Cardiac septum (tissue), 1 donor: ENCODE measurements at regions not wholly inside any gene's neighbourhood (a gene's known extent, or its start where the extent isn't known, plus 50 kb on each side); places are given as distances from the start of the nearest gene placed in this dataset.

Source experiments
- DNase-seq: peaks from one replicate; pipeline ENCODE4 v3.0.0-alpha.2; 2020; ENCODE audit warnings: low spot score
- intact Hi-C: fragments of 100-400 bp; cut with DNase I; formaldehyde crosslinking; loops from one replicate; pipeline ENCODE4 v1.14.0; 2022
- donor health status: DM: no; HTN: no; CAD: no.

DNA sequence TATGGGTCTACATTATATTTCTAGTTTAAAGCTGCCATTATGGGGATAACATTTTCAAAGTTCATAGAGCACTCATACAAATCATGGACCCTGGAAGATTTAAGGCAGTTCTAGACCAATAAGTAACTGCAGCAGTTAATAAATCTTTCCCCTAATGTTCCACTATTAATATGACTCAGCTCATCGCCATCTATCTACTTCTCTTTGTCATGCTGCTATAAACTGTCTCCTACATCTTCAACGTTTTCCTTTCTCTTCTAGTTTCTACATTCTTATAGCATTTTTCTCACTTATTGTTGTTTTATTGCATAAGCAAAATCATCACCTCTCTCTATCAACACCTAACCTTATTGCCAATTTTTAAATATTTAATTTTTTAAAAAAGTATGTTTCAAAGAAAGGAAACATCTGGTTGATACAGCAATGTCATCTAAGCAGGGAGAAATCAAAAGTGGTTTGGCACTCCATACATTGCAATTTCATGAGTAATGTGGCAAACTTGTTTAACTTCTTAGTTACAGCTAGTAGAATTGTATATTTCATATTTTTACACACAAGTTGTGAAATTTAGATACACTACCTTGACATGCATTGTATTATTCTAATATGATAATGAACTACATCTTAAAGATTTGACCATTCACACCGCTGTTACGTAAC, 1500.4 kb upstream of the MIR17HG start:
- intact Hi-C loops = no loop called here

DNA sequence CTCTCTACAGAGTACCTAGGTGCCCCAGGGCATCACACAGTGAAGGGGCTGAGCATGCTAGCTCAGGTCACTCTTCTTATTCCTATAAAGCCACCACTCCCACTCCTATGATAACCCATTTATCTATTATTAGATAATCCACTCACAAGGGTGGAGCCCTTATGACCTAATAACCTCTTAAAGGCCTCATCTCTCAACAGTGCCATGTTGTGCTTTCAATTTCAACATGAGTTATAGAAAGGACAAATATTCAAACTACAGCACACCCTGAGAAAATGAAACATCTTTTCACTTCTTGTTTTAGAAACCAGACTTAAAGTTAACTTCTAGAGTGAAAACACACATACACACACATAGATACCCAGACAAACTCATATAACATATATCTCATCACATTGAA, 1494.9 kb upstream of the MIR17HG start:
- intact Hi-C loops = no loop called here
- no peak for DNase-seq

More for the DNA sequence above, 1500.4 kb upstream of the MIR17HG start:
- no peak for DNase-seq

DNA sequence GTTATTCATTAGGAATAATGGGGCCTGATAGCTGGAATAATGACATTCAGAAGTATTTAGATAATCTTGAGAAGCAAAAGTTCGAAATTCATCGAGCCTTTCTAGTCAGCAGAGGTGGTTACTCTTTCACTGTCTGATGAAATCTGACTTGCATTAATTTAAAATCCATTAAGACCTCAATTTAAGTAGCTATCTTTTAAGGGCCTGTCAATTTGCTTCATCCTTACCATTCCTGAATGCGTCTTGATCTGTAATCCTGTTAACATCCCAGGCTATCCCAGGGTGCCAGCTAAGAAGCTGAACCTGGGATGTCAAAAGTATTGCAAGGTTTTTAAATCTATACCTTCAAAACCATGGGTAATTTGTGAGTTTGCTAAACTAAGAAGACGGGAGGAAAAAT, 1491.0 kb upstream of the MIR17HG start:
- intact Hi-C loops = no loop called here
- DNase-seq = no peak

DNA sequence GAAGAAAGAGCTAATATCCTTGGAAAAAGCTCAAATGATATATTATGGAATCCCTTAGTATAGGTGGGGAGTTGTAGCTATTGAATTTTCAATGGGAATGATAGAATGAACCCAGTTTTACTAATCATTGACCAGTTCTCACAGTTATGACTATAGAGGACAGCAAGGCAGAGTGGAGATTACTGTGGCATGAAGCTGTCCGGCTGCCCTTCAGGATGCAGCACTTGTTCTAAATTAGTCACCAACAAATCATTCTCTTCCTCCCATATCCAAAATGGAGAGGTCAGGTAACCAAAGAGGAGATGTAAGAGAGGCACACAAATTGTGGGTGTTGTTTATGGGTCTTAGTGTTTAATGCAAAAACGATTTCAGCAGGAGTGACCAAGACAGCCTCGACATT, 1490.0 kb upstream of the MIR17HG start:
- DNase-seq = no peak
- intact Hi-C loops = no loop called here

DNA sequence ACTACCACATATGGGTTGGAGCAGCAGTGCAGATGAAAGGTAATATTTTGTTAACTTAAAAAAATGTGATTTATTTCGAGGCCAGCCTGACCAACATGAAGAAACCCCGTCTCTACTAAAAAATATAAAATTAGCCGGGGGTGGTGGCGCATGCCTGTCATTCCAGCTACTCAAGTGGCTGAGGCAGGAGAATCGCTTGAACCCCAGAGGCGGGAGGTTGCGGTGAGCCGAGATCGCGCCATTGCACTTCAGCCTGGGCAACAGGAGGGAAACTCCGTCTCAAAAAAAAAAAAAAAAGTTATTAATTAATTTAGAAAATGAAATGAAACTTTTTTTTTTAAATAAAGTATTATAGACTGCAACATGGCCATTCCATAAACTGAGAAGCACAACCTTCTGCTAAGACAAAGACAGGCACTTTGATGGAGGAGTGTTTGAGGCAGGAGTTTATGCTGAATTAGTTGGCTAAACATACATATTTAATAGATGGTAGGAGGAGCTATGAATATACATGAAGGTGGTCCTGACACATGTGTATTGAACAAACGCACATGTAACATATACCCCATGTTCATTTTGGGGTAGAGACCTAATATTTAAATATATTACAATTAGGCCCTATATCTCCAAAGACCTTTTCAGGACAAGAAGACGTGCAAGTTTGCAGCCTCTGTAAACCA, 1485.3 kb upstream of the MIR17HG start:
- DNase-seq = no peak
- intact Hi-C loops = no loop called here

DNA sequence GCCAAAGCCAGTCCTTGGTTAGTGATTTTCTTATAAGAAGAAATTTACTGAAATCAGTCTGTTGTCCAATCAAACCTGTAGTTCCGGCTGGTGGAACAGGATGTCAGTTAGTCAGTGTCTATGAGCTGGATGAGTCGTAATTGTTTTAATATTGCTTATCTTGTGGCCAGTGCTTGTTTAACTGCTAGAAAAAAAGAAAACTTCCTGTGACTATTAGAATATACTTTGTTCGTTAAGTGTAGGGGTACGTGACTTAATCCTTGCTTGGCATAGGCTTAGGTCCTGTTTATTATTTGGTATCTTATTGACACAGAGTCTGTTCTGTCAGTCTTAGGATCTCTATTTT, 1484.8 kb upstream of the MIR17HG start:
- intact Hi-C loops = no loop called here
- no peak for DNase-seq

DNA sequence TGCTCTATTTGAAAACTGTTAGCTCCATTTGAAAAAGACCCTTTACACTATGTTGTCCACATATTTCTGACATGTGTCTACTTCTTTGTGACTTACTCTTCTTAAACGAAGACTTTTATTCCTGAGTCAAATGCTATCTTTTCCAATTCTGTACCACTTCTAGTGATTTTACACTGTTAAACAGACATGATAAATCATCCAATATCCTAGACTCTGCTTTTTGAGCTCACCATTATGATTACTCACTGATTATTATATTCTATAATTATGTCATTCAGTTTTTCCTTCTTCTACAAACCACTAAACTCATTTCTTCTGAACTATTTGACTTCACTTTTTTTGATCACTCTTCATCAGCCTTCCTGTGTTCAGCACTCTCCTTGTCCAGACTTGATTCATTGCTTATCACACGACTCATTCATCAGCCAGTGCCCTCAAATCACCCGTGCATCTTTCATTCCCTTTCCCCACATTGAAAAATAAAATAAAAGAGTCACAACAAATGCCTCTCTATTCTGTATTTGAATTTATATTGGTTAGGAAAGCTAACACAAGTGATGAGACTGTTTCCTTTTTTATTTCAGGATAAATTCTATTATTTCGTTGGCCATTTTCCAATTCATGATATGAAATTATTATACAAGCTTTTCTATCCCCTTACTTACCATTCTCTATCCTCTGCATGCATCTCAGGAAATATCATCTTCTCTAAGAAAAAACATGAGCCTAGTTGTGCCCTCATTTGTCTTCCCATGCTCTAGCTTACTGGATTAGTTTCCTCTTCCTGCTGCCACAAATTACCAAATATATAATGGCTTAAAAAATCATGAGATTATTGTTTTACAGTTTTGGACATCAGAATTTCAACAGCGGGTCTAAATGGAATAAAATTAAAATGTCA, 1482.1 kb upstream of the MIR17HG start:
- DNase-seq = no peak

DNA sequence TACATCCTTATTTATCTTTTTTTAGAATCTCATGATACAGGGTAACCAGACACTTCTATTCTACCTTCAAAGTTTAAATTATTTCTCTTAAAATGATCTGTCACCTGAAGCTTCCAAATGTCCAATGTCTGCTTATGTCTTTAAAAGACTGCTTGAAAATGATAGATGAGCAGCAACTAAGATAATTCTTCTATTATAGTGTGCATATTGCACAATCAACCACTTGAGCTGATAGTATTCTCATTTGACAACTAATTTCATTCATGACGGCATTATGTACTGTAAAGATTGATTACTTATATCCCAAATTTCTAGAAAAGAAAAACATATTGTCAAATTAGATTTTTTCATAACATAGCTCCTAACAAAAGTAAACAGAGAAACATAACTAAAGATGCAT, 1478.2 kb upstream of the MIR17HG start:
- intact Hi-C loops = no loop called here

More for the DNA sequence above, 1482.1 kb upstream of the MIR17HG start:
- intact Hi-C loops = no loop called here

DNA sequence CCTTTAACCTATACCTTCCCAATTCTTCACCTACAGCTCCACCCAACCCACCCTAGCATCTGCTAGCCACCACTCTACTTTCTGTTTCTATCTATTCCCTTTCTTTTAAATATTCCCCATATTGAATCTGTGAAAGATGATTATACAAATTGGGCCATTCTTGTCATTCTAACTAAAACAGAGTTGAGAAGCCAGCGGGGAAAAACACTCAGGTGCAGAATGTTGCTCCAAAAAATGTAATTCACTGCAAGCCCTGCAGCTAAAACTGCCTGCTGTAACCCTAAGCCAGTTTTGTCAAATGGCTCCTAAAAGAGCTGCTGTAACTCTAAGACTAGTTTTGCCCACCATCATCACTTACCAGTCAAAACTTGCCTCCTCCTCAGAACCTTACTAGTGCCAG, 1468.6 kb upstream of the MIR17HG start:
- intact Hi-C loops = no loop called here
- no peak for DNase-seq

More for the DNA sequence above, 1478.2 kb upstream of the MIR17HG start:
- DNase-seq = no peak

DNA sequence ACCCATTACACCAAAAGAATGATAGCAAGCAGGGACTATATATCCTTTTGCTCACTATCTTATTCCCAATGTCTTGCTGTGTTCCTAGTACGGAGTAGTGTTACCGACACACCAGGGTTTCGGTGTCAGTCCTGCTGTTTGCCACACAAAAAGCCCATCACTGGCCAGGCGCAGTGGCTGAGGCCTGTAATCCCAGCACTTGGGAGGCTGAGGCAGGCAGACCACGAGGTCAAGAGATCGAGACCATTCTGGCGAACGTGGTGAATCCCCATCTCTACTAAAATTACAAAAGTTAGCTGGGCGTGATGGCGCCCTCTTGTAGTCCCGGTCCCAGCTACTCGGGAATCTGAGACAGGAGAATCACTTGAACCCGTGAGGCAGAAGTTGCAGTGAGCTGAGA, 1467.3 kb upstream of the MIR17HG start:
- DNase-seq = no peak
- intact Hi-C loops = no loop called here

DNA sequence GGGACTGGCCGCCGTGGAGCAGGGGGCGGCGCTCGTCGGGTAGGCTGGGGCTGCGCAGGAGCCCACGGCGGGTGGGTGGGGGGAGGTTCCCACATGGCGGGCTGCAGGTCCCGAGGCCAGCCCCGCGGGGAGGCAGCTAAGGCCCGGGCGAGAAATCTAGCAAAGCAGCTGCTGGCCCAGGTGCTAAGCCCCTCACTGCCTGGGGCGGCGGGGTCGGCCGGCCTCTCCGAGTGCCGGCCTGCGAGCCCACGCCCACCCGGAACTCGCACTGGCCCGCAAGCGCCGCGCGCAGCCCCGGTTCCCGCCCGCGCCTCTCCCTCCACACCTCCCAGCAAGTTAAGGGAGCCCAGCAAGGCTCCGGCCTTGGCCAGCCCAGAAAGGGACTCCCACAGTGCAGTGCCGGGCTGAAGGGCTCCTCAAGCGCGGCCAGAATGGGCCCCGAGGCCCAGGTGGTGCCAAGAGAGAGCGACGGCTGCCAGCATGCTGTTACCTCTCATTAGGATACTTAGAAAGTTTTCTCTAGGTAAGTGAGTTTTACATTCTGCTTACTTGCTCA, 1463.5 kb upstream of the MIR17HG start:
- intact Hi-C loops = no loop called here
- no peak for DNase-seq

DNA sequence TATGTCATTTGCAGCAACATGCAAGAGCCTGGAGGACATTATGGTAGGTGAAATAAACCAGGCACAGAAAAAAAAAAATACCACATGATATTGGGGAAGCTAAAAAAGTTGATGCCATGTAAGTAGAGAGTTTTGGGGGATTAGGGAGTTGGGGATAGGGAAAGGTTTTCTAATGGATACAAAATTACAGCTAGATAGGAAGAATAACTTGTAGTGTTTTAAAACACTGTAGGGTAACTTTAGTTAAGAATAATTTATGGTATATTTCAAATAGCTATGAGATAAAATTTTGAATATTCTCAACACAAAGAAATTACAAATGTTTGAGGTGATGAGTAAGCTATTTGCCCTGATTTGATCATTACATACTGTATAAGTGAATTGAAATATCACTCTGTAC, 1456.7 kb upstream of the MIR17HG start:
- intact Hi-C loops = no loop called here

DNA sequence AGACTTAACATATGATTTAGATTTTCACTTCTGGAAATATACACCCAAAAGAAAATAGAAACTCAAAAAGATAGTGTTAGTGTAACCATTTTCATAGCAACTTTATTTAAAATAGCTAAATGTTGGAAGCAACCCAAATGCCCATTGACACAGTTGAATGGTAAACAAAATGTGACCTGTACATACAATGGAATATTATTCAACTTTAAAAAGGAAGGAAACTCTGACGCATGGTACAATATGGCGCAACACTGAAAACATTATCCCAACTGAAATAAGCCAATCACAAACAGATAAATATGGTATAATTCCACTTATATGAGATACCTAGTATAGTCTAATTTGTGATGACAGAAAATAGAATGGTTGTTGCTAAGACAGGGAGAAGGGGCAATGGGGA, 1456.1 kb upstream of the MIR17HG start:
- intact Hi-C loops = no loop called here
- no peak for DNase-seq

More for the DNA sequence above, 1456.7 kb upstream of the MIR17HG start:
- no peak for DNase-seq

DNA sequence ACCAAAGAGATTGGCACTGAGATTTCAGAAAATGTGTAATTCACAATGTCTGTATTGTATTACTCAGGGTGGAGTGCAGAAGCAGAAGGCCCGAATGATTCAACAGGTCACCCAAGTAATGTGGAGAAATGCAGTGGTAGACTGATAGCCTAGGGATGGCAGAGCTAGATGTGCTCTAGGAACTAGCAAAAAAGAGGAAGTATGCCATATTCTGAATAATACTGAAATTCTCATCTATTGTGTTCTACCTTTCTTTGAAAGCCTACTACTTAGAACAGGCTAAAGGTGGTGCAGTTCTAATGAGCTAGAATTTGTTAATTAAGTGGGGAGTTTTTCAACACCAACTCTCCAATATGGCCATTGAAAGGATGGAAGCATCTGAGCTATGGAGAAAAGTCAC, 1449.8 kb upstream of the MIR17HG start:
- DNase-seq = no peak
- intact Hi-C loops = no loop called here

DNA sequence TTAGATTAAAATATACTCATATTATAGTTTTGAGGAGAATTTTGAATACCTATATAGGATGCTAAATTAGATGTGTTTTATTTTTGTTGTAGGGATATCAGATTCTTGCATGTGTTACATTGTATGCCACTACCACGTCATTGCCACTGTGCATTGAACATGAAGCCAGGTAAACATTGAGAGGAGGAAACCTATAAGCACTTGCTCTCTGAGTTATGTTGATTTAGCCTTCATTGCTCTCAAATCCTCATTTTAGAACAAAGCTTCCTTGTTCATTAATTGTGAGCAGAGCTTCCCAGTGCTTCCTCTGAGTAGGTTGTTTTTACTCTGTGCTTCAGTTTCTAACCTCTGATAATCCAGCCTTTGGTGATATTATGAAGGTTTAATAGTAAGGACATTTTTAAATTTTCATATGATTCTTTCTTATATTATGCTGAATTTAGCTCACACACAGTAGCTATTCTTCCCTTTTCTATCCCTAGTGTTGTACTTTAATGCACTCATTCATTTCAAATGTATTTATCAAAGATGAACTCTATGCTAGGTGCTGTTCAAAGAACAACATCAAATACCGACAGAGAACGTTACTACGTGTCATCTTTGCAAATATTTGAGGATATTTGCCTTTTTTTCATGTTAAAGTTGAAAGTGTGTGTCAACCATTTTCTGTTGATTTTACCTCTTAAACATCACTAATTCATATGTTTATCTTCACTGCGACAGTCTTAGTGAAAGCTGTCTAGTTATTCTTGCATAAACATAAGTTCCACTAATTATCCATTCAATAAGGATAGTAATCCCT, 1448.0 kb upstream of the MIR17HG start:
- no peak for DNase-seq
- intact Hi-C loops = no loop called here

DNA sequence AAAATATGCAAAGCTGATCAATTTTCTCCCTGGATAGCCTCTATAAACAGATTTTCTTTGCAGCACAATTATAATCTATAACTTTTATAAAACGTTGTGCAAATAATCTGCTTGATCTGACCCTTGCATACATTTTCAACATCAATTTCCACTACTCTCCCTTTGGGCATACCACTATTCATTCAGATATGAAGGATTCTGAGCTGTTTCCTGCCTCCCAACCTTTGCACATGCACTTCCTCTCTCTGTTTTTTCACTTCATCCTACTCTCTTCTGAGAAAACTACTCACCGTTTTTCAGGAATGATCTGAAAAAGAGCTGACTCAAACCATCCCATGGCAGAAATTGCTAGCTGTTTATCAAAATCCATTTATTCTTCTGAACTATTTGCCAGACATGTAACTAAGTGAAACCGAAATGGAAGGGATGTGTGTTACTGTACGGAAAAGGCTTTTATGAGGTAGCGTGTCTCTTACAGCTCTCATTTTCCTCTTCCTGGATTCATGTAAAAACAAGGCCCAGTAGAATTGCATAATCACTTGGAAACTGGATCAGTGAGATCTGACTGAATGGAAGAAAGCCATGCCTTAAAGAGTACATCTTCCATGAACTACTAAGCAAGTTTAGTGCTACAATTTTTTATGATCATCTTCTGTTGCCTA, 1447.3 kb upstream of the MIR17HG start:
- DNase-seq = no peak
- intact Hi-C loops = no loop called here

DNA sequence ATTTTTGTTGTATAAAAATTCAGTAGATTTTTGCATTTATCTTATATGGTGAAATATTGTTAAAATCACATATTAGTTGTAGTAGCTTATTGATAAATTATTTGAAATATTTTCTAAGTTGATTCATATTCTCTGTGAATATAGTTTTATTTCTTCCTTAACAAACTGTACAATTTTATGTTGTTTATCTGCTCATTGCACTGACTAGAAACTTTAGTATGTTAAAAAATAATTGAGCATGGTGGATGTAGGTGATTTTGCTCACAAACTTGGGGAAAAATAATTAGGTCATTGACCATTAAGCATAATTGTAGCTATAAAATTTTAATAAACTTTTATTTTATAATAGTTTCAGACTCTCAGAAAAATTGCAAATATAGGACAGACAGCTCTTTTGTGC, 1445.3 kb upstream of the MIR17HG start:
- no peak for DNase-seq
- intact Hi-C loops = no loop called here

DNA sequence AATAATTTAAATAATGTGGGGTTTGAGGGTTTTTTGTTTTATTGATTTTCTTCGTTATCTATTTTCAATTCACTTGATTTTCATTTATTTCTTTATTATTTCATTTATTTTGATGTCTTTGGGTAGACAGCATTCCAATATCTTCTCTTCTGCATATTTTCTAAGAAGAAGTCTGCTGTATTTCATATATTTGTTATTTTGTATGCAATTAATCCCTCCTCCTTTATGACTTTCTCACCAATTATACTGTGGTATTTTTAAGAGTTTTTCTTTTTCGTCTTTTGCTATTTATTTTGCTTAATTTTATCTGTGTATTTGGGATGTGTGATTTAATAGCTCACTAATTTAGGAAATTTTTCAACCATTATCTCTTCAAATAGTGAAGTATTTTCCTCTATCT, 1444.4 kb upstream of the MIR17HG start:
- no peak for DNase-seq
- intact Hi-C loops = no loop called here

DNA sequence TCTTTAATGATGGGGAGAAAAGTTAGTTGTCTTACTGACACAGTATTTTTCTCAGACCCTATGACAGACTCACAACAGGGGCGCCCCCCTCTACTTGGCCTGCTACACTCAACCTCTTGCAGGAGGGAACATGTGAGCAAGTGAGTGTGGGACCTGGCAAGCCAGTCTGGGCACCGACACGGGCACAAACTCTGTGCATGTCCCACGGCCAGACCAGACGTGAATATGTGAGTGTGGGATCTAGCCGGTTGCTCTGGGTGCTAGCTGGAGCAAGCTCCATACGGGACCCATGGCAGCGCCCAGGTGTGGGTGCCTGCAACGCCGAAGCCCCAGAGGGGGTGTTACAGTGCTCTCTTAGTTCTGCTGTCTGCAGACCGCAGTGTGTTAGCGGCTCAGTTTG, 1437.3 kb upstream of the MIR17HG start:
- intact Hi-C loops = no loop called here
- DNase-seq = no peak
